ENCODE measurements at regions not wholly inside any gene's neighbourhood (a gene's known extent, or its start where the extent isn't known, plus 50 kb on each side); places are given as distances from the start of the nearest gene placed in this dataset.

DNA sequence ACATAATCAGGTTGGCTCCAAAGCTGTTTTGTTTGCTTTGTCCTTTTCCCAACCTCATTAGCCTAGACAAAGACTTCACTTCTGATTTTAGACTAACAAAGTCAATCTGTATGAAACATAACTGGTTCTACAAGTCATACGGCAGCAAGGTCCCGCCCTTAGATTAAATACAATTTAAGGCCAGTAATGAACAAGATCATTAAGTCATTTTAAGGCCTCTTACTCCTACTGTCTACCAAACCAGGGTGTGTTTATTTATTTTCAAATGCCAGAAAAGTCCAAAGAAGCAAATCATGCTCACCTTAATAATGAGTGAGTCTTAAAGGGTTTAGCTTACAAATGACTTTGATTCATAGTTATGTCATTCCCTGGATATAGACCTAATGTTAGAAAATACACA, 148.4 kb upstream of the ACVR2A start:
- TF ChIP-seq, protein P1, sequence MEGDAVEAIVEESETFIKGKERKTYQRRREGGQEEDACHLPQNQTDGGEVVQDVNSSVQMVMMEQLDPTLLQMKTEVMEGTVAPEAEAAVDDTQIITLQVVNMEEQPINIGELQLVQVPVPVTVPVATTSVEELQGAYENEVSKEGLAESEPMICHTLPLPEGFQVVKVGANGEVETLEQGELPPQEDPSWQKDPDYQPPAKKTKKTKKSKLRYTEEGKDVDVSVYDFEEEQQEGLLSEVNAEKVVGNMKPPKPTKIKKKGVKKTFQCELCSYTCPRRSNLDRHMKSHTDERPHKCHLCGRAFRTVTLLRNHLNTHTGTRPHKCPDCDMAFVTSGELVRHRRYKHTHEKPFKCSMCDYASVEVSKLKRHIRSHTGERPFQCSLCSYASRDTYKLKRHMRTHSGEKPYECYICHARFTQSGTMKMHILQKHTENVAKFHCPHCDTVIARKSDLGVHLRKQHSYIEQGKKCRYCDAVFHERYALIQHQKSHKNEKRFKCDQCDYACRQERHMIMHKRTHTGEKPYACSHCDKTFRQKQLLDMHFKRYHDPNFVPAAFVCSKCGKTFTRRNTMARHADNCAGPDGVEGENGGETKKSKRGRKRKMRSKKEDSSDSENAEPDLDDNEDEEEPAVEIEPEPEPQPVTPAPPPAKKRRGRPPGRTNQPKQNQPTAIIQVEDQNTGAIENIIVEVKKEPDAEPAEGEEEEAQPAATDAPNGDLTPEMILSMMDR (IDR thresholded peaks at IDR 0.05), result no peak
- no peak for TF ChIP-seq POLR2A (IDR thresholded peaks at IDR 0.05)
